DND-41 (cell line): ENCODE measurements at regions not wholly inside any gene's neighbourhood (a gene's known extent, or its start where the extent isn't known, plus 50 kb on each side); places are given as distances from the start of the nearest gene placed in this dataset.
A peak's percentile ranks its signal among the peaks of the same experiment; 100 is the strongest.

Experiments used
- ATAC-seq: fragments of 200-7000 bp; cut with Tn5 transposase; 3 replicates; pipeline ENCODE4 v1.9.1; 2021; ENCODE audit warnings: low read depth; ENCODE audit not compliant: insufficient read depth
- DNase-seq: peaks from one replicate; pipeline ENCODE4 v3.0.0-alpha.2; 2020
- H2AFZ ChIP-seq: 2 replicates; pipeline ENCODE4 v1.6.0; 2012; ENCODE audit warnings: low read depth, low read length
- H3K27ac ChIP-seq: 2 replicates; pipeline ENCODE4 v1.5.1; 2012; ENCODE audit warnings: low read length, inconsistent platforms
- H3K27me3 ChIP-seq: fragments of 200-600 bp; sonication (generic); 2 replicates; pipeline ENCODE4 v1.6.0; 2012; ENCODE audit warnings: low read length, mild to moderate bottlenecking, inconsistent platforms; ENCODE audit not compliant: insufficient read depth, poor library complexity
- H3K36me3 ChIP-seq: 2 replicates; pipeline ENCODE4 v1.5.1; 2012; ENCODE audit warnings: low read length, inconsistent platforms; ENCODE audit not compliant: insufficient read depth
- H3K4me1 ChIP-seq: 2 replicates; pipeline ENCODE4 v1.5.1; 2012; ENCODE audit warnings: mild to moderate bottlenecking, low read length; ENCODE audit not compliant: insufficient read depth
- H3K4me2 ChIP-seq: 2 replicates; pipeline ENCODE4 v1.6.0; 2012; ENCODE audit warnings: mild to moderate bottlenecking, moderate library complexity, low read length, inconsistent platforms; ENCODE audit not compliant: insufficient read depth
- H3K4me3 ChIP-seq, 2 experiments: fragments of 200-600 bp in 1 of 2; shearing (Covaris generic) in 1 of 2; 2 replicates each; pipeline ENCODE4 v1.5.1; 2012 to 2016; ENCODE audit warnings: inconsistent platforms in 2 of 2, low read length in 2 of 2, mild to moderate bottlenecking in 2 of 2, low read depth in 1 of 2, moderate library complexity in 1 of 2
- H3K79me2 ChIP-seq: 2 replicates; pipeline ENCODE4 v1.6.0; 2012; ENCODE audit warnings: low read length, inconsistent platforms; ENCODE audit not compliant: insufficient read depth
- H3K9ac ChIP-seq: 2 replicates; pipeline ENCODE4 v1.6.0; 2012; ENCODE audit warnings: low read depth, mild to moderate bottlenecking, inconsistent platforms, low read length, moderate library complexity
- H3K9me3 ChIP-seq: 2 replicates; pipeline ENCODE4 v1.5.1; 2012; ENCODE audit warnings: low read length, moderate library complexity, mild to moderate bottlenecking, inconsistent platforms; ENCODE audit not compliant: insufficient read depth, severe bottlenecking
- H4K20me1 ChIP-seq: 2 replicates; pipeline ENCODE4 v1.6.0; 2012; ENCODE audit warnings: low read length; ENCODE audit not compliant: insufficient read depth
- EZH2 ChIP-seq: IDR thresholded peaks from 3 replicates; pipeline ENCODE4 v1.6.1; 2012; ENCODE audit warnings: borderline replicate concordance, low read depth, mild to moderate bottlenecking, moderate library complexity, low read length, inconsistent platforms; ENCODE audit not compliant: severe bottlenecking
- TF ChIP-seq, protein P1 (sequence below): IDR thresholded peaks from 2 replicates; pipeline ENCODE4 v1.5.1; 2012; ENCODE audit warnings: borderline replicate concordance, low read length, moderate library complexity, mild to moderate bottlenecking; ENCODE audit not compliant: poor library complexity, severe bottlenecking; ENCODE audit errors: extremely low read depth

DNA sequence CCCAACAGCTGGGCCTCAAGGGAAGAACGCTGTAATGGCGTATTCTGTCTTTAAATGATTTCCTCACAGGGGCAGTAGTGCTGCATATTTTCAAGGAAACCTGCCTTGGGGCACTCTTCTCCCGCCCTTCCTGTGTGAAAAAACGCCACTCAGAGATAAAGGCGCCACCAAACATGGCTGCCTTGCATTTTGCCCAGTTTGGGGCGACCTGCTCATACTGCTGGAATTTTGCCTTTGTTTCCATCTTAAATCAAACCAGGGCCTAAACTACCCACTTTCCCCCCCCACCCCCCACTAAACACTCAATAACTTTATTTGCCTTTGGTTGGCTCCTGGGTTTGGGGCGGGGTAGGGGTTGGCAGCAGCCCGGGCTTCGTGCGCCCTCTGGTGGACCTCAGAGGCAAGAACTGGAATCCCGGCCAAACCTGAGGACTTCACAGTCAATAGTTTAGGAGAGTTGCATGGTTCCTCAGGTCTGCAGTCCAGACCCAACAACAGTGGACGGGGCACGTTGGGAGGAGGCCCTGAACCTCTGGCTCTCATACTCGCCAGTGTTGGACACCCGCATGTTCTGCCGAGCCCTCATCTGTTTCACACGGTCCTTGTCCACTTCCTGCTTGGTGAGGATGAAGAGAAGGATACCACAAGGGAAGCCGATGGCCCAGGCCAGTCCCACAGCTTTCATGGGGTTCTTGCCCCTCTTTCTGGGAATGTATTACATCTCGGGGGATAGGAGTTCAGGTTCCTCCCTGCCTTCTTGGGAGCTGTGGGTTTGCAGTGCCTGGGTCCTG is 220.1 kb upstream of the STK26 start:
- no peak overlapping the region for H2AFZ ChIP-seq

DNA sequence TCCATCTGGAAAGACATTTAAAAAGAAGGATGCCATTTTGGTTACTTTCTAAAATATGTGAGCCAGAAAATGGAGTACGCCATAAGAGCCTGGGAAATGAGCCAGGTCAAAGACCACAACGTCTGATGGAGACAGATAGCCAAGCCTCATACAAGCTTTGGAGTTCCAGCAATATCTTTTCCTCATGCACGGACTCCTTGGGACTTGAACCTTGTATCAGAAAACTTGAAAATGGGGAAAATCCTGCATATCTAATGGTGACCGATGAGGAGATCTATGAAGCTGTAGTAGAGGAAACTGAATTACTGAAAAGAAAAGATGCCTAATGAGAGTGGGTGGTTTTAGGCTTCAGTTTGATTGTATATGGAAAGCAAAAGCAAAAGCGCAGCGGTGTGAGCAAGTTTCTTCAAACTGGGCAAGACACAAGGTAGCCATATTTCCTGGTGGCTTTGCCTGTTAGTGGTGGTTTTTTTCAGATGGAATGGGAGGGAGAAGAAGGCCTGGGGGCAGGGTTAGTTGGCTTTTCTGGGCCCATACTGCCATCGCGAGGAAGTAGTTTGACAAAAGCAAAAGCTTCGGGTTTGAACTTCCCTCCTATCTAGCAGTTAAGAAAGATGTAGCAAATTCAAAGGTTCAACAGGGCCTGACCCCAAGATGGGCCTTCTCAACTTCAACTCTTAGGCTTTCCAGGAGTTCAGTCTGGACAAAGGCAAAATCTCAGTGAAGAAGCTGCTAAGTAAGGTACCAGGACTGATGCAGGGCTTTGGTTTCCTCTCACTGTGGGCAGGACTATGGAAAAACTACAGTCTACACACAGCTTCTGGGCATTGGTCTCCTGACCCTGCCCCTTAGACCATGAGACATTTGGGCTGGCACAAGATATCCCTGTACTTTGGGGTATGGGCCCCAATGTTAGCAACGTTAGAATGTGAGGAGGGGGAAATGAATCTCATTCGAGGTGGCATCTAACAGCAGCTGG is 210.0 kb upstream of the STK26 start:
- H3K27me3 ChIP-seq: no peaks in the 10 kb centered on the region
- no peaks in the 10 kb centered on the region for H3K79me2 ChIP-seq
- DNase-seq (peak; percentile 56), ATAC-seq (peak; percentile 77)
- H3K9ac ChIP-seq: no peak overlapping the region
- H2AFZ ChIP-seq: no peak overlapping the region
- no peak overlapping the region for H3K27ac ChIP-seq
- H3K9me3 ChIP-seq: no peaks in the 10 kb centered on the region
- H3K4me1 ChIP-seq: peaks cover 3% of the 10 kb centered on the region; the same call in 1 of the 2 replicates
- no peak overlapping the region for H3K4me3 ChIP-seq
- H3K4me2 ChIP-seq: no peak overlapping the region
- H4K20me1 ChIP-seq: no peaks in the 10 kb centered on the region
- TF ChIP-seq EZH2: no peak
- TF ChIP-seq, protein P1, sequence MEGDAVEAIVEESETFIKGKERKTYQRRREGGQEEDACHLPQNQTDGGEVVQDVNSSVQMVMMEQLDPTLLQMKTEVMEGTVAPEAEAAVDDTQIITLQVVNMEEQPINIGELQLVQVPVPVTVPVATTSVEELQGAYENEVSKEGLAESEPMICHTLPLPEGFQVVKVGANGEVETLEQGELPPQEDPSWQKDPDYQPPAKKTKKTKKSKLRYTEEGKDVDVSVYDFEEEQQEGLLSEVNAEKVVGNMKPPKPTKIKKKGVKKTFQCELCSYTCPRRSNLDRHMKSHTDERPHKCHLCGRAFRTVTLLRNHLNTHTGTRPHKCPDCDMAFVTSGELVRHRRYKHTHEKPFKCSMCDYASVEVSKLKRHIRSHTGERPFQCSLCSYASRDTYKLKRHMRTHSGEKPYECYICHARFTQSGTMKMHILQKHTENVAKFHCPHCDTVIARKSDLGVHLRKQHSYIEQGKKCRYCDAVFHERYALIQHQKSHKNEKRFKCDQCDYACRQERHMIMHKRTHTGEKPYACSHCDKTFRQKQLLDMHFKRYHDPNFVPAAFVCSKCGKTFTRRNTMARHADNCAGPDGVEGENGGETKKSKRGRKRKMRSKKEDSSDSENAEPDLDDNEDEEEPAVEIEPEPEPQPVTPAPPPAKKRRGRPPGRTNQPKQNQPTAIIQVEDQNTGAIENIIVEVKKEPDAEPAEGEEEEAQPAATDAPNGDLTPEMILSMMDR: no peak
- no peaks in the 10 kb centered on the region for H3K36me3 ChIP-seq

More for the DNA sequence above, 220.1 kb upstream of the STK26 start:
- H3K79me2 ChIP-seq: no peaks in the 10 kb centered on the region
- DNase-seq: peak; percentile 13
- no peaks in the 10 kb centered on the region for H4K20me1 ChIP-seq
- H3K4me1 ChIP-seq: no peaks in the 10 kb centered on the region
- no peak for TF ChIP-seq EZH2
- TF ChIP-seq, protein P1: peak; percentile 36
- H3K4me2 ChIP-seq: no peak overlapping the region
- no peaks in the 10 kb centered on the region for H3K9me3 ChIP-seq
- H3K4me3 ChIP-seq: no peak overlapping the region
- no peak overlapping the region for H3K27ac ChIP-seq
- no peaks in the 10 kb centered on the region for H3K36me3 ChIP-seq
- no peaks in the 10 kb centered on the region for H3K27me3 ChIP-seq
- no peak for ATAC-seq
- H3K9ac ChIP-seq: no peak overlapping the region

DNA sequence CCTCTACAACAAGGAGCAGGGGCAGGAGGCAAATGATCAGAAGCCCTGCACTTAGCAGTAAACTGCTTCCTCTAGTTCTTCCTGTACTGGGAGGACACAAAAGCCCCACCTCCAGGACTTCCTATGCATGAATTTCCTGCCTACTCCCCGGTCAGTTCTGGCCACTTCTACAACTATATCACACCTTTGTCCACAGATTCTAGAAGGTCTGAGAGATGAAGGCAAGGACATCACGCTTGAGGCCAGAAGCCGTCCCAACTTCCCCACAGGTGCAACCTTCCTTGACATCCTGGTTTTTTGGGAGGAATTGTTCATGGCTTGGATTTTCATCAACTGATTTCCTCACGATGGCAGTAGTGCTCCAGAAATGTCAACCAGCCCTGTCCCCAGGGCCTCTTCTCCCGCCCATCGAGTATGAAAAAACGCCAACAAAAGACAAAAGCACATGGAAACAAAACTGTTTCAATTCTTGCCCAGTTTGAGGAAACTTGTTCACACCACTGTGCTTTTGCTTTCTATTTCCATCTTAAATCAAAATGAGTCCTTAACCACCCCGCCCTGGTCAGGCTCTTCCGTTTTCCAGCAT is 206.5 kb upstream of the STK26 start:
- H3K9me3 ChIP-seq: no peaks in the 10 kb centered on the region
- no peak overlapping the region for H2AFZ ChIP-seq
- ATAC-seq: peak; percentile 35; the same call in 1 of the 3 replicates
- H3K4me3 ChIP-seq: no peak overlapping the region
- no peak overlapping the region for H3K4me2 ChIP-seq
- peak; percentile 41 for DNase-seq
- no peaks in the 10 kb centered on the region for H3K27me3 ChIP-seq
- TF ChIP-seq EZH2: no peak
- TF ChIP-seq, protein P1: no peak
- peaks cover 3% of the 10 kb centered on the region; the same call in 1 of the 2 replicates for H3K4me1 ChIP-seq
- no peaks in the 10 kb centered on the region for H3K79me2 ChIP-seq
- no peak overlapping the region for H3K27ac ChIP-seq
- no peaks in the 10 kb centered on the region for H3K36me3 ChIP-seq
- no peak overlapping the region for H3K9ac ChIP-seq
- no peaks in the 10 kb centered on the region for H4K20me1 ChIP-seq
